MM.1S (cell line): ENCODE measurements at regions not wholly inside any gene's neighbourhood (a gene's known extent, or its start where the extent isn't known, plus 50 kb on each side); places are given as distances from the start of the nearest gene placed in this dataset.

Experiments
- CTCF ChIP-seq: fragments of 300-600 bp; sonication (generic); IDR thresholded peaks from 2 replicates; pipeline ENCODE4 v1.5.1; 2016; ENCODE audit warnings: antibody characterized with exemption, low read length, mixed read lengths
- EZH2phosphoT487 ChIP-seq: fragments of 300-600 bp; sonication (generic); IDR thresholded peaks from 2 replicates; pipeline ENCODE4 v1.6.1; 2018; ENCODE audit warnings: antibody characterized with exemption, low read length

- TF ChIP-seq EZH2phosphoT487 (no peak), CTCF (no peak)
These were observed 74.1 kb upstream of the NAA20 start for GRCh38 chr20:19943061-19943521.
